ENCODE measurements at regions not wholly inside any gene's neighbourhood (a gene's known extent, or its start where the extent isn't known, plus 50 kb on each side); places are given as distances from the start of the nearest gene placed in this dataset.

GRCh38 chr2:180733330-180733729 lies 247.1 kb upstream of the UBE2E3 start:
- no peak for DNase-seq

- no peak for DNase-seq
Observed at GRCh38 chr2:180732337-180732736, 248.1 kb upstream of the UBE2E3 start.

GRCh38 chr2:180730976-180731375 lies 249.4 kb upstream of the UBE2E3 start:
- DNase-seq: no peak

GRCh38 chr2:180728928-180729559 lies 251.4 kb upstream of the UBE2E3 start:
- no peak for DNase-seq

GRCh38 chr2:180723712-180724111 lies 256.7 kb upstream of the UBE2E3 start:
- no peak for DNase-seq

- DNase-seq: no peak
Observed at GRCh38 chr2:180722551-180723239, 257.7 kb upstream of the UBE2E3 start.

GRCh38 chr2:180720829-180721228 lies 259.6 kb upstream of the UBE2E3 start:
- no peak for DNase-seq

GRCh38 chr2:180717588-180717987 lies 262.8 kb upstream of the UBE2E3 start:
- no peak for DNase-seq

GRCh38 chr2:180716186-180717180 lies 263.9 kb upstream of the UBE2E3 start:
- DNase-seq: no peak

- DNase-seq: no peak
Observed at GRCh38 chr2:180715044-180715443, 265.4 kb upstream of the UBE2E3 start.

- no peak for DNase-seq
Observed at GRCh38 chr2:180709392-180710145, 270.8 kb upstream of the UBE2E3 start.

- DNase-seq: no peak
Observed at GRCh38 chr2:180707884-180708205, 272.6 kb upstream of the UBE2E3 start.

GRCh38 chr2:180707175-180707883 lies 273.1 kb upstream of the UBE2E3 start:
- no peak for DNase-seq

- no peak for DNase-seq
Observed at GRCh38 chr2:180706694-180707093, 273.7 kb upstream of the UBE2E3 start.

- DNase-seq: no peak
Observed at GRCh38 chr2:180705551-180705950, 274.9 kb upstream of the UBE2E3 start.

- DNase-seq: no peak
Observed at GRCh38 chr2:180705122-180705521, 275.3 kb upstream of the UBE2E3 start.

- DNase-seq: no peak
Observed at GRCh38 chr2:180699657-180700361, 280.6 kb upstream of the UBE2E3 start.

GRCh38 chr2:180698668-180699067 lies 281.7 kb upstream of the UBE2E3 start:
- no peak for DNase-seq

- no peak for DNase-seq
Observed at GRCh38 chr2:180695586-180696401, 284.6 kb upstream of the UBE2E3 start.
